Stimulated activated CD8-positive, alpha-beta memory T cell treated with anti-CD3 and anti-CD28 coated beads, Interleukin-15, amount 100 ng/mL, for 48 hours (primary cell): ENCODE measurements at regions not wholly inside any gene's neighbourhood (a gene's known extent, or its start where the extent isn't known, plus 50 kb on each side); places are given as distances from the start of the nearest gene placed in this dataset.
"Not testable (repeated sequence)": the region's sequence is repeated elsewhere in the genome, so short reads cannot be mapped to it uniquely, and the experiment has no call there.

Source experiments
- DNase-seq, 2 donors: peaks; one replicate each; pipeline ENCODE4 v3.0.0-alpha.2; 2020; ENCODE audit warnings: low read depth in 2 of 2

DNA sequence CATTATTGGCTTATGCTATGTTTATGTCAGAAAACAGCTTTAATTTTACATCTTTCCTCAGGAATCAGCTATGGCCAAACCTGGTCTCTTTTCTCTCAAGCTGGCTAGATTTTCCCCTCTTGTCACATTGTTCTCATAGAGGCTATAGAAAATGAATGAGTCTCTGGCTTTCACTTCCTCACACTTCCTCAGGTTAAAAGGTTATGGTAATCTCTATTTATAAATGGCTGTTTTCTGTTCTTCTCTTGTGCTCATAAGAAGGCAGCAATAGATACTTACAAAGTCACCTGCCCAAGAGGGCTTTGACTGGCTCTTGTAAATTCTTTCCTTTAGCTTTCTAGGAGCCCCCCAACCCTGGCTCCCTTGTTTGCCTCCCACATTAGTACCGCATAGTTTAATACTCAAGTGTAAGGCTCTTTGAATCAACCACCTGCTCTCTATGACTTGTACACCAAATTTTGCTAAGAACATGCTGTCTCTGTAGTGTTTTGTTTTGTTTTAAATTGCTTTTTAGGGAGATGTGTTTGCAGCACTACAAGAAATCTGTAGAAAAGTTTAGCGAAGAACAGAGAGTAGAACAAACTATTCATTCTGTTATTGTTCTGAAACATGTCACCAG lies 897.4 kb upstream of the CITED2 start:
- no peak for DNase-seq

DNA sequence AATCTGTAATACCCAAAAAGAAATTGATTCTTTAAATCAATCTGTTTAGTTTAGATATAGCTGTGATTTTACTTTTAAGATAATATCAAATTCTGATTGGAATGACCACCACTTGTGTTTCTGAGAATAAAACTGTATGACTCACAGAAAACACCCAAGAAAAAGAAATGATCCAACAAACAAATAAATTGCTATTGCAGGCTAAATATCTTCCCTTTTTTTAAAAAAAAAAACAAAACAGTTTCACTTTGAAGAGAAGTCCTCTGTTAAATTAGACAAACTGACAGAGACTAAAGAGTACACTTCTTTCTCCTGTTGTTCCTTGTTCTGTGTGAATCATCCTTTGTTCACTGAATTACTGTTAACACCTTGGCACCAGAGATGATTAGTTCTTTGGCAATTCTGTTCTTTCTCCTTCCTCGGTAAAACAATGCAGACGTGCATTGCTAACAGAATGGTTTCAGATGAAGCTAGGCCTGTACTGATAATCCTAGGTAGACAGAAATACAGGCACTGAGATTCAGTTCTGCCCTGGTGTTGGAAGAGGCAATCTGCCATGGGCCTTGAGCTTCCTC lies 895.2 kb upstream of the CITED2 start:
- no peak for DNase-seq

DNA sequence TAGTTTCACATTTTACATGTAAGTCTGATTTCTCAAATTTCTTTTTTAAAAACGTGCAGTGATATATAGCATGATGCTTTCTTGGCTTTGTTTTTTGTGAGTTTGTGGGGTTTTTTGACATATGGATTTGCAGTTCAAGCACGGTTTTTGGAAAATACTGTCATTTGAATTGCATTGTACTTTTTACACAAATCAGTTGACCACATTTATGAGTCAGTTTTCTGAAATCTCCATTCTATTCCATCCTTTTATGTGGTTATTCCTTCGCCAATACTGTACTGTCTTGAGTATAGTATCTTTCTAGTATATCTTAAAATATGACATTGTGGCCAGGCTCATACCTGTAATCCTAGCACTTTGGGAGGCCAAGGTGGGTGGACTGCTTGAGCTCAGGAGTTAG lies 890.0 kb upstream of the CITED2 start:
- no peak for DNase-seq

DNA sequence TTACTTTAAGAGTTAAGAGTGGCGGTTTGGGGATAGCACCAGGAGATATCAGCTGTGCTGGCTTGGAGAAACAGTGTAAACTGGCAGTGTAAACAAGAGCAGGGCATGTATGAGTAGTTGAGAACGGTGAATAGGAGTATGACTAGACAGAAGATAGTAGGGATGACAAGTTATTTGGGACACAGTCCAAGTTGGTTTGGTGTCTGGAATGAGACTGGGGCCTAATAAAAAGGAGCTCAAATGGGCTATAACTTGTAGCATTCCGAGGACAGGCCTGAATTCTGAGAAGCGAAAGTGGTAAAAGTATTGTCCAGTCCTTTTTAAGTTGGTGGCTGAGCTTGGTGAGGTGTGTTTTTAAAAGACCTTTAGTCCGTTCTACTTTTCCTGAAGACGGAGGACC lies 883.9 kb upstream of the CITED2 start:
- not testable (repeated sequence) for DNase-seq

DNA sequence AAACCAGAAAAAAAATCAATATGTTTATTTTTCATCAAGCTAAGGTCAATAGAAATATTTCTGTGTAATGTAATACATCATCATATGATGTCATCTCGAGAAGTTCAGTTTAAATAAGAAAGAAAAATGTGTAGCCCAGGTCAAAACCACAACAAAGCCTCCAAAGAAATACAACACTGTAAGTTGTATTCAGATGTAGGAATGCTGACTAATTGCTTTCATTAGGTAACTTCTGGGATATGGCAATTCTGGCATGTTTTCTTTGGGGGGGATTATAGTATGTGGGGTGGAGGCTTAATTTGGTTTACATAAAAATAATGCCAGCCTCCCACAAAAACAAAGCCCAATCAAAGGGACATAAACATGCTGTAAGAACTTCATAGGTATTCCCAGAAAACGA lies 881.8 kb upstream of the CITED2 start:
- no peak for DNase-seq

DNA sequence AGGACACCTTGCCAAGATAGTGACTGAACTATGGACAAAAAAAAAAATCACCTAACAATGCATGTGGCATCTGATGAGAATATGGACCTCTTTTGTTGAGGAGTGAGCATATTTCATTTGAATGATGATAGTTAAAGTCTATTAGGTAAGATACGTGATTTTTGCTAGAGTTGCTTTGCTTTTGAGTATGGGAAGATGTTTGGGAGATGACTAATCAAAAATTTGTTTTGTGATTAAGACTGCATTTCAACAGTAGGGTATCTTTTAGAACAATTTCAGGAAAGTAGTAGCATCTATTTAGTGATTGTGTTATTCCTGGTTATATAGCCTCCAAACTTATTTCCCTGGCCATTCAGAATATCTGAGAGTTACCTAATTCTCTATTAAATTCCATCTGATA lies 878.6 kb upstream of the CITED2 start:
- DNase-seq: no peak

DNA sequence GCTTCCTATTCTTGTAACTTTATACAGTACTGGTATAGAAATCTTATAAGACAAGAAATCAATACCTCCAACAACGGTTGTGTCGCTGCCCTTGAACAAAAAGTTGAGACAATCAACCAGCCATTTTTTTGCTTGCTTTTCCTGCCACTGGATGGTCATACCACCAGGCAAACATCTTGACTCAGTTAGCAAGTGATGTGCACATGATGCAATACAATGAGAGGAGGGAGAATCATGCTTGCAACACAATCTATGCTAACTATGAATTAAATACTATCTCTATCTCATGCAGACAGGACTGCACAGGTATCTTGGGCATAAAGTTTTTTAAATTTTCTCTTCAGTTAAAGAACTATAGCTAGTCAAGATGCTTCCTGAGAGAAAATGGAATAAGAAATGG lies 877.7 kb upstream of the CITED2 start:
- DNase-seq: no peak

DNA sequence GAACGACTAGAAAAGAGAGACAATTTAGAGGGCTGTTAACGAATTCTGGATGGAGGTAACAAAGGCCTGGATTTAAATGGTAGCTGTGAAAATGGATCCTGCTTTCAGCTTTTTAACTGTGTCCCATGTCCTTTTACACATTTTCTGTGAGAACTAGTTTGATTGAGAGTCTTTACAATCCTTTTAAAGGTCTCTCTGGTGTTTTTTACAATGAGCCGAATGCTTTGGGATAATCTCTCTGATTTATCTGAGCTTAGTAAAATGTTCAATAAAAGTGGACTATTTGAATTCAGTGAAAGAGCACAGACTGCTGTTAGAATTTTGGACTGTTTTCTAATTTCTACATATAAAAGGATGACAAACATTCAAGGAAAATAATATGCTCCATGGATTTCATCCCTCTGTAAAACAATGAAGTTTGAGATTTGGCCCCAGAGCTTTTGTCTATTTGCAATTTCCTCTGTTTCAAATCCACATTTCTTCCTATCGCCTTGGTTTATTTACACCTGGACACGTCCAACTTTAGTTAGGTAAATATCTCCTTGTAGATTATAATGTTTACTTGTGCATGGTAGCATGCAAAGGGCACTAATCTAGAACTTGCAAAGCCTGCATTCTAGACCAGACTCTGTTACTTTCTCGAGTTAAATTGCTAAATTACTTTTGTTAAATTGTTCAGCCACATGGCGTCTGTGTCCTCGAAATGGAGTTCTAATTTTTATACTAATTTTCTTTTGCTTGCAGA lies 871.0 kb upstream of the CITED2 start:
- no peak for DNase-seq

DNA sequence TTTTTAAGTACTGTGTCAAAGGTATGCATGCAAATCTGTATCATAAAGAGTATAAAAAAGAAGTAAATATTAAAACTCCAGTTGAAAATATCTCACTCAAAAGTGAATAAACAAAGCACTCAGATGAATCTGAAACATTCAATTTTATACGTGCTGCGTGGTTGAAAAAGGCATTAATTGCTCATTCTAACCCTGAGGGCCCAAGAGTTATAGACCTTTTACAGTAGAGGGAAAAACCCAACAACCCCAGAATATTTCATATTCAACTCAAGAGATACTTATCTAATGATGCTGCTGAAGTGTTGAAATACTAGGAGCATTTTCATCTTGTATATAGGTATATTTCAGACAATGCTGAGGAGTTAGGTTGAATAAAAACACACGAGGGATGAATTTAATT lies 862.8 kb upstream of the CITED2 start:
- DNase-seq: no peak

DNA sequence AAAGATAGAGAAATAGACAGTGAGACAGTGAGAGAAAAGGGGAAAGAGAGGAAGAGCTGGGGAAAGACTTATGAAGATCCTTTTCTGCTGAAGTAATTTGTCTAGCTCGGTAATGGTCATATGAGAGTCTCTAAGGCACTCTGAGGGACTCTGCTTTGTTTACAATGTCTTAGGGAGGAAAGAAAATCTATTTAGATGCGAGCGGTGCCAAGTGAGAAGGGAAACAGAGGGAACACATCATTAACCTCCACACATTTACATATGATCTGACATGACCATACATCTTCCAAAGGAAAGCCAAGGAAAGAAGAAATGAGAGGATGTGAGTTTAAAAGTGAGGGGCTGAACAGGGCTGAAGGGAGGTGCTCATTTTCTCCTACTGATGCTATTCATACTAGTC lies 862.3 kb upstream of the CITED2 start:
- no peak for DNase-seq

DNA sequence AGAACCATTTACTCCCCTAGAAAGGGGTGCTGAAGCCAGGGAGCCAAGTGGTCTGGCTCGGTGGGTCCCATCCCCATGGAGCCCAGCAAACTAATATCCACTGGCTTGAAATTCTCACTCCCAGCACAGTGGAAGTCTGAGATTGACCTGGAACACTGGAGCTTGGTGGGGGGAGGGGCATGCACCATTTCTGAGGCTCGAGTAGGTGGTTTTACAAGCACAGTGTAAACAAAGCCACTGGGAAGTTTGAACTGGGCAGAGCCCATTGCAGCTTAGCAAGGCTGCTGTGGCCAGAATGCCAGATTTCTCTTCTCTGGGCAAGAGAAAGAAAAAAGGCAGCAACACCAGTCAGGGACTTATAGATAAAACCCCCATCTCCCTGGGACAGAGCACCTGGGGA lies 855.8 kb upstream of the CITED2 start:
- DNase-seq: no peak

DNA sequence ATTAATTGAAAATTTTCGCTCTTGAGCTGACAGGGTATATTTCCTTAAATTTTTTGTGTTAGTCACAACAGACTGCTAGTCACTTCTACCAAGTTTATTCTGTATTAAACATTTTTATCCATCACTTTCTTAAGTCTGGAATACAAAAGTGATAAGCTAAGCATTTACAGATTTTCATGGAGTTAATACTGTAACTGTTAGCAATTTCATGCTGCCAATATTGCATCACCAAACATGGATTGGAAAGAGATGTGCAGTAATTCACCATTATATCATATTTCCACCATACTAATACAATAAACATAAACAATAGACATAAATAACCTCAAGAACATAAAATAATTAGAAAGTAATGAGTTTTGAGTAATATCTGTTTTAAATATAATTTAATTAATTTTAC lies 854.0 kb upstream of the CITED2 start:
- no peak for DNase-seq

DNA sequence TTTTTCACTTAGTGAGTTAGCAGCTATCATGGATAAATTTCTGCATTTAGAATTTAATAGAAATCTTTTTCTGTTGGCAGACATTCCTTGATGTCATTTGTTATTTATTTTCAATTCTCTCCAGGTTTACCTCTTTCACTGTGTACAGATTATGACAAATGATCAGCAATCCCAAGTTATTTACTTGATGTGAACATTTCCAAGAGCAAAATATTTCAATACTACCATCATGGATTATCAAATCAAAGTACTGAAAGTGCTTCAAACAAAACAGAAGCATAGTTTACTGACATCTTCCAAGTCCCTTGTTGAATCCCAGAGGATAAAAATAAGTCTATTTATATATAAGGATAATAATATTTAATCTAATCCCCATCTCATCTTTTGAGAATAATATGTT lies 852.2 kb upstream of the CITED2 start:
- no peak for DNase-seq

DNA sequence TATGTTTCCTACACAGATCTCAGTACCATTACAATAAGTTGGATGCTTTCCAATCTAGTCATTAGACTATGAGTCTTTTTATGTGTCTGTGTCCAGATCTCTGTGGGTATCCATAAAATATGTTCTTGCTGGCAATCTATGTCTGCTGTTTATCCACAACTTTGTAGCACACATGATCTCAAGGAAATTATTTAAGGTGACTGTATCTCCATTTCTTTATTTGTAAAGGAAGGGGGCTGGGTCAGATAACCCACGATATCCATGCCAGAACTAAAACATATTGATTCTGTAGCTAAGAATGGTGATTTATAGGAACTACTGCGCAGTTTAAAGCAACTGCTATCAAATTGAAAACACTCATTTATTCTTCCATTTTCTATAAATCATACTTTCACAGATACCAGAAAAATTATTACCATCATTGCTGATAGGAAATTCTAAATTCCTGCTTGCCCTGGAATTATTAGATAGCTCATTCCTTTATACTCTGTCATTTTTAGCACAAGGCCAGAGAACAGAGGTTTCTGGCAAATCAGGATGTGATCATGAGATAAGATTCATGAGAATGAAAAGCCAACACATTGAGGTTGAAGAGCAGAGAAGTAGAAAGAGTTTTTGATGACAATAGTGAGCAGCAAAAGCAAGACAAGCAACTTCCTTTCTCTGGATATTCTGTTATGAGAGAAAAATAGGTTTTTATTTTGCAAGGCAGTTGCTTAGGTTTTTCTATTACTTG lies 851.4 kb upstream of the CITED2 start:
- DNase-seq: no peak

DNA sequence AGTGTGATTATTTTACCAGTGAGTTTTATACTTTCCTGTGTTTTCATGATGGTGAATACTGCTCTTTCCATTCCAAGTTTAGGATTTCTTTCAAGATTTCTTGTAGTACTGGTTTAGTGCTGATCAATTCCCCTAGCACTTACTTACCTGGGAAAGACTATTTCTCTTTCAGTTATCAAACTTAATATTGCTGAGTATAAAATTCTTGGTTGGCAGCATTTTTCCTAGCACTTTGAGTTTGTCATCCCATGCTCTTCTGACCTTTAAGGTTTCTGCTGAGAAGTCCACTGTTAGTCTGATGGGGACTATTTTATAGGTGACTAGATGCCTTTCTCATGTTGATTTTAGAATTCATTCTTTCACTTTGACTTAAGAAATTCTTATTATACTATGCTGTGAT lies 842.8 kb upstream of the CITED2 start:
- no peak for DNase-seq

DNA sequence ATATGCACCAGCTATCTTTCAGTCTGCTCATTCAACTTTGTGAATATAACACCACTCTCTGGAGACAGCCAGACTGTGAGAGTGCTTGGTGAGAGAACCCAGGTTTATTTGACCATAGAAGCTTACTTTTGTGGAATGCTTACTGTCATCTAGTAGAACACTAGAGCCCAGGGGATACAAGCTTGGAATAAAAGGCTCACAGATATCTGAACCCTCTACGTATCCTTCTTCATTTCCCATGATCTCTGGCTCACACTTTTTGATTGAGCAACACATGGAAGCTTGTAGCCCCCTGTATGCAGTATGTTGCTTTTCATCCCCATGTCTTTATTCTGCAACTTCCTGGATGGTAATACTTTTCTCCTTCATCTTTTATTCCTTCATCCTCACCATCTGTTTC lies 835.3 kb upstream of the CITED2 start:
- DNase-seq: no peak

DNA sequence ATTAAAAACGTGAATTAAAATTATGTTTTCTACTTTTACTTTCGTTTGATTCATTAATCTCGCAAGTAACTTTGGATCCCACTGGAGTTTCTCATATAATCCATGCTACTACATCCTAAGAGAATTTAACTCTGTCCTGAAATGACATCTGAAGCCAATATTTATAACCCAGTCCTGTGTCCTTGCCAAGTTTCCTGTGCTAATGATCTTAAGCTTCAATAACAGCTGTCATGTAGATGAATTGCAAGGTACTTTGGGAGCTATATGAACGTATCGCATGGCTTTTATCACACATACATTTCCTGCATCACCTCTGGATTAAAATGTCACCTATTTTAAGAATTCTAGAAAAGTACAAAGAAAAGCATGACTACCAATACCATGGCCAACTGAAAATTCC lies 833.8 kb upstream of the CITED2 start:
- DNase-seq: no peak

DNA sequence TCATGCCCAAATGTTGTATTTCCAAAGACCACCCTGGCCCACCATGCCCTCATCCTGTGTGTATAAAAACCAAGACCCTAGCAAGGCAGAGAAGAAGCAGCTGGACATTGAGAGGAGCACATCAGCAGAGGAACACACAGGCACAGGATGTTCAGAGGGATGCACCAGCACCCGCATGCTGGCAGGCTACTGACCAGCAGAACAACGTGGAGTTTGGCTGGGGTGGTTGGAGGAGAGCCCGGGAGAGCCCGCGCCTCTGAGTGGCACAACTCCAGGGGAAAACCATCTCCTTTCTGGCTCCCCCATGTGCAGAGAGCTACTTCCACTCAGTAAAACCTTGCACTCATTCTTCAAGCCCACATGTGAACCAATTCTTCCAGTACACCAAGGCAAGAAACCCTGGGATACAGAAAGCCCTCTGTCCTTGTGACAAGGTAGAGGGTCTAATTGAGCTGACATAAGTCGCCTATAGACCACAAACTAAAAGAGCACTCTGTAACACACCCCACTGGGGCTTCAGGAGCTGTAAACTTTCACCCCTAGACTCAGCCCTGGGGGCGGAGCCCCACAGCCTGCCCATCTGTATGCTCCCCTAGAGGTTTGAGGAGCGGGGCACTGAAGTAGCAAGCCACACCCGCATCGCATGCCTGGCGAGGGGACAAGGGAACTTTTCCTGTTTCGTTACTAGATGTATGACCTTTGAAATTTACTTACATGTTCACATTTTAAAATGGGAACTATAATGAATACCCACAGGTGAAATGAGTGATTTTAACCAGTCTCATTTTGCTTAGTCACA lies 831.5 kb upstream of the CITED2 start:
- DNase-seq: no peak

DNA sequence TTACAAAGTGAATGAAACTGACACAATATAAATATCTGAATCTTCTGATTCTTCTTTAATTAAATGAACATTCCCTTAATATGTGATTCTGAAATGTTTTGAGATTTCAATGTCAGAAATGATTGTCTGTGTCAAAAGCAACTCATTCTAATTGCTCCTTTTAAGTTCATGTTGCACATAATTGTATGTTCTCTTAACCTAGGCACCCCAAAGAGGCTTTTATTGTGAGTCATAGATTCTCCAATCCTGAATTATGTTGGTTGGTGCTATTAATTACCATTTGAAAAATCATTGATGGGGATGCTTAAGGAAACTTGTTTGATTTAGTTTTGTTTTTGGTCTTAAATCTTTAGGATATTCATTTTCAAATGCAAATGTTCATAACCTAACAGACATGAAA lies 829.7 kb upstream of the CITED2 start:
- DNase-seq: no peak

DNA sequence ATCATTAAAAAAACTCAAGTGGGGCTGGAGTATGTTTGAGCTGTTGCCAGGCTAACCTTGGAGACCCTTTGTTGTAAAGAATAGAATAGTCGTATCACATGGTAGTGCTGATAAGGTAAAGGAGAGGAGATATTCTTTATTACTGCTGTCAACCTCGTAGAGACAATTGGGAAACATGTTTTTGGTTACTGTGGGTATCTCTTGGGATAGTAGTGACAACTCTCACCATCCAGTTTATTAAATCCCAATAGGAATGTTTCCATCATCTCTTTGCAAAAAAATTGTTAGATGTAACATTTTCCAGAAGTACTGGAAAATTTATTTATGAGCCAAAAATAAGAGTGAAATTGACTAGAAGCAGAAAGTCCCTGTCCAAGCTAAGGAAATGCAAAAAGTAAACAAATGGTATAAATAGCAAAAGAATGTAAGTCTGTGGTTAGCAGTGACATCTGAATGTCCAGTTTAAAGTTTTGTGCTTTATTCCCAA lies 829.3 kb upstream of the CITED2 start:
- no peak for DNase-seq

DNA sequence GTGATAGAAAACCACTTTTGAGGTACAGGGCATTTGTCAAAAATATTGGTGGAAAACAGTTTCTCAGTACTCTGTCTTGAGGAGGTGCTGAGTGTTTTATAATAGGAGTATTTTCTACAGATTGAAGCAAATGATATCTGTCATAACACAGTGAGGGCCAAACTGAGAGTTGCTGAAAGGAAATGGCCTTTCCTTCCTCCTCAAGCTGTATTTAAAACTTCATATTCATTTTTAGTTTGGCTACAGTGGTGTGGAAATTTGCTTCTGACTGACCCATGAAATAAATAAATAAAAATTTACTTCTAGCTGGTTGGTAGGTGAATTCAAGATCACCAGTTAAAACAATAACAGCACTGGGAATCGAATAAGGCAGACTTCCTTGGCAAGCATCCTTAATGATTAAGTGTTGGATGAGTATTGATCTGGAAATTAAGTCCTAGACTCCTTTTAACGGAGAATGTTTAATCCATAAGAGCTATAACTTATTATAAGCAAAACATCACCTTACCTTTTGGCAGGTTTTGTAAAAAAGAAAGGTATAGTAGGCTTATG lies 828.6 kb upstream of the CITED2 start:
- DNase-seq: no peak
